ENCODE measurements at regions not wholly inside any gene's neighbourhood (a gene's known extent, or its start where the extent isn't known, plus 50 kb on each side); places are given as distances from the start of the nearest gene placed in this dataset.

DNA sequence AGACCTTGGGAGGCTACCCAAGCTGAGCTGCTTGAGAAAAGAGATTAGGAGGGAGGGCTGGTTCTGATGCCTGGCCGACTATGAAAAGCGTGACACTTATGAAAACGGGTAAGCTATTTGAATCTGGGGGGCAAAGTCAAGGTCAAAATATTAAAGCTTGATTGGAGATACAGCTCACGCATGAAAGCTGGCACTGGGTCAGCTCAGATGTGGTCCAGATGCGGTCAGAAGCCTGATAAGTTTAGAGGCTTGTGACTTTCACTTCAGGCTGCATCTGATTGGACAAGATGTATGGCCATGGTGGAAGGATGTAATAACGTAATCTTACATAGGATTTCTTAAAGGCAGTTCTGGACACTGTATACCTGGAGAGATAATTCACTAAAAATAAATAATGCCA lies 690.3 kb downstream of the NTRK3 start:
- Histone ChIP-seq H3K9me3 (ENCODE audit: control insufficient read depth in 2 of 2, insufficient read depth in 1 of 2, low read depth in 1 of 2, low read length in 1 of 2) (no peaks in the 10 kb centered on the region), H3K27me3 (ENCODE audit: control insufficient read depth in 3 of 3, insufficient read depth in 3 of 3, low read length in 3 of 3) (no peaks in the 10 kb centered on the region), H3K4me3 (ENCODE audit: low read depth in 1 of 3, low read length in 3 of 3) (no peak overlapping the region), H3K27ac (ENCODE audit: low read depth in 1 of 3, low read length in 2 of 3) (no peak overlapping the region), H3K36me3 (ENCODE audit: control insufficient read depth in 3 of 3, insufficient read depth in 2 of 3, low read depth in 1 of 3, low read length in 3 of 3) (no peaks in the 10 kb centered on the region), H3K4me1 (ENCODE audit: control insufficient read depth in 3 of 3, insufficient read depth in 2 of 3, low read depth in 1 of 3, low read length in 2 of 3) (no peaks in the 10 kb centered on the region)
- no peak for FAIRE-seq
- no peak for DNase-seq
- WGBS, 3 donors, result 63 to 80% (median 70%) methylated on average over 6 of the region's 6 CpGs

DNA sequence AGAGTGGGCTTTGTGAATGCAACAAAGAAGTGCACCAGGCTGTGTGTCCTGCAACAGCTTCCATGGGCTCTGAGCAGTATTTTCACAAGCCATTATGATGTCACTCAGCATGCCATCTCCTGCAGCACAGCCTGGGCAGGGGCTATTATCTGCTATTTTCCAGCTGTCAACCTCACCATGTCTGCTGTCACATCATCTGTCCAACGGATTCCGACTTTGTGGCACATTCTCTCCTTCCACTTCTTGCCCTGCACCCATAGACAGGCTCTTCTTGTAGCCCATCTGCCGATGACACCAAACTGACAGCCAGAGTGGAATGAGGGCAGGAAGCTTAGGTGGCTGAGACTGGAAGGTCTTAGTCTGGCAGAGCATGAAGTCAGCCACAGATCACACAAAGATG lies 691.9 kb downstream of the NTRK3 start:
- no peaks in the 10 kb centered on the region for H3K27me3 ChIP-seq (ENCODE audit: control insufficient read depth in 3 of 3, insufficient read depth in 3 of 3, low read length in 3 of 3)
- WGBS, 3 donors, result 73 to 83% (median 83%) methylated on average over 3 of the region's 3 CpGs
- no peaks in the 10 kb centered on the region for H3K9me3 ChIP-seq (ENCODE audit: control insufficient read depth in 2 of 2, insufficient read depth in 1 of 2, low read depth in 1 of 2, low read length in 1 of 2)
- H3K4me1 ChIP-seq (ENCODE audit: control insufficient read depth in 3 of 3, insufficient read depth in 2 of 3, low read depth in 1 of 3, low read length in 2 of 3), result no peaks in the 10 kb centered on the region
- DNase-seq (no peak), FAIRE-seq (no peak)
- H3K27ac ChIP-seq (ENCODE audit: low read depth in 1 of 3, low read length in 2 of 3), result no peak overlapping the region
- H3K4me3 ChIP-seq (ENCODE audit: low read depth in 1 of 3, low read length in 3 of 3), result no peak overlapping the region
- no peaks in the 10 kb centered on the region for H3K36me3 ChIP-seq (ENCODE audit: control insufficient read depth in 3 of 3, insufficient read depth in 2 of 3, low read depth in 1 of 3, low read length in 3 of 3)

DNA sequence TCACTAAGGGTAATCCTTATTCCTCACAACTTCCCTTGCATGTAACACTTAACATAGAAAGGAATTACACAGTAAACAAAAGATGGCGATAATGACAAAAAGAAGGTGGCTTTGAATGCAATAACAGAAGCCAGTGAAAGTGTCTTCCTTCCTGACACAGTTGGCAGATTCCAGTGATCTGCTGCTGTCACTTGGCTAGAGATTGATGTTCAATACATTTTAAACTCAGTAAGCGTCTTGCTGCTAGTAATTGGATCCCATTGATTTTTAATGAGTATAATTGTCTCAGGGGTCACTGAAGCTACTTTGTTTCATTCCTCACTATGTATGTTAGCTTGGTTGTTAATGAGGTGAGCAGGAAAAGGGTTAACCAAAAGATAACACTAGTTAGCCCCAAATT lies 692.7 kb downstream of the NTRK3 start:
- Histone ChIP-seq H3K36me3 (ENCODE audit: control insufficient read depth in 3 of 3, insufficient read depth in 2 of 3, low read depth in 1 of 3, low read length in 3 of 3) (no peaks in the 10 kb centered on the region), H3K9me3 (ENCODE audit: control insufficient read depth in 2 of 2, insufficient read depth in 1 of 2, low read depth in 1 of 2, low read length in 1 of 2) (no peaks in the 10 kb centered on the region), H3K4me1 (ENCODE audit: control insufficient read depth in 3 of 3, insufficient read depth in 2 of 3, low read depth in 1 of 3, low read length in 2 of 3) (no peaks in the 10 kb centered on the region), H3K27ac (ENCODE audit: low read depth in 1 of 3, low read length in 2 of 3) (no peak overlapping the region), H3K27me3 (ENCODE audit: control insufficient read depth in 3 of 3, insufficient read depth in 3 of 3, low read length in 3 of 3) (no peaks in the 10 kb centered on the region), H3K4me3 (ENCODE audit: low read depth in 1 of 3, low read length in 3 of 3) (no peak overlapping the region)
- DNase-seq (no peak), FAIRE-seq (no peak)
- WGBS, 3 donors, result 48 to 62% (median 58%) methylated on average over 2 of the region's 2 CpGs

GRCh38 chr15:87562203-87562602 lies 694.3 kb downstream of the NTRK3 start:
- WGBS, 3 donors, result 71 to 80% (median 75%) methylated on average over 4 of the region's 4 CpGs
- FAIRE-seq, result no peak

DNA sequence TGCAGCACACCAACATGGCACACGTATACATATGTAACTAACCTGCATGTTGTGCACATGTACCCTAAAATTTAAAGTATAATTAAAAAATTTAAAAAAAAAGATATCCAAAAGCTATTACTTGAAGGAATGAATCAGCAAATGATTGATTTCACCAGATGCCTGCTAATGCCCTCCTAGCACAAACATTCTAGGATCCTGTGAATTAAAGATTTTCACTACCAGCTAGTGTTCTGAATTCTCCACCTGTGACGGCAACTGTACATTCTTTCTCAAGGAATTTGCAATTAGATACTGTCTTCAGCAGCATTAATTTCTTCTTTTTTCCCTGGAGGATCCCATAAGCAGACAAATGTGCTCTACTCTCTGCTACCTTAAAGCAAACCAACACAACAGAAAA lies 694.9 kb downstream of the NTRK3 start:
- Histone ChIP-seq H3K9me3 (ENCODE audit: control insufficient read depth in 2 of 2, insufficient read depth in 1 of 2, low read depth in 1 of 2, low read length in 1 of 2) (no peaks in the 10 kb centered on the region), H3K4me3 (ENCODE audit: low read depth in 1 of 3, low read length in 3 of 3) (no peak overlapping the region), H3K4me1 (ENCODE audit: control insufficient read depth in 3 of 3, insufficient read depth in 2 of 3, low read depth in 1 of 3, low read length in 2 of 3) (no peaks in the 10 kb centered on the region), H3K36me3 (ENCODE audit: control insufficient read depth in 3 of 3, insufficient read depth in 2 of 3, low read depth in 1 of 3, low read length in 3 of 3) (no peaks in the 10 kb centered on the region), H3K27me3 (ENCODE audit: control insufficient read depth in 3 of 3, insufficient read depth in 3 of 3, low read length in 3 of 3) (no peaks in the 10 kb centered on the region), H3K27ac (ENCODE audit: low read depth in 1 of 3, low read length in 2 of 3) (no peak overlapping the region)
- DNase-seq, result no peak
- no peak for FAIRE-seq
- 91 to 95% (median 94%) methylated on average over 2 of the region's 2 CpGs for WGBS, 3 donors

More at GRCh38 chr15:87562203-87562602, 694.3 kb downstream of the NTRK3 start:
- H3K36me3 ChIP-seq (ENCODE audit: control insufficient read depth in 3 of 3, insufficient read depth in 2 of 3, low read depth in 1 of 3, low read length in 3 of 3), result no peaks in the 10 kb centered on the region
- H3K27me3 ChIP-seq (ENCODE audit: control insufficient read depth in 3 of 3, insufficient read depth in 3 of 3, low read length in 3 of 3), result no peaks in the 10 kb centered on the region
- H3K9me3 ChIP-seq (ENCODE audit: control insufficient read depth in 2 of 2, insufficient read depth in 1 of 2, low read depth in 1 of 2, low read length in 1 of 2), result no peaks in the 10 kb centered on the region
- no peak for DNase-seq
- H3K27ac ChIP-seq (ENCODE audit: low read depth in 1 of 3, low read length in 2 of 3), result no peak overlapping the region
- H3K4me3 ChIP-seq (ENCODE audit: low read depth in 1 of 3, low read length in 3 of 3), result no peak overlapping the region
- no peaks in the 10 kb centered on the region for H3K4me1 ChIP-seq (ENCODE audit: control insufficient read depth in 3 of 3, insufficient read depth in 2 of 3, low read depth in 1 of 3, low read length in 2 of 3)

GRCh38 chr15:87557881-87558280 lies 698.7 kb downstream of the NTRK3 start:
- H3K36me3 ChIP-seq (ENCODE audit: control insufficient read depth in 3 of 3, insufficient read depth in 2 of 3, low read depth in 1 of 3, low read length in 3 of 3), result no peaks in the 10 kb centered on the region
- WGBS, 3 donors, result 8 to 35% (median 32%) methylated on average over 1 of the region's 1 CpG
- DNase-seq, result no peak
- H3K27ac ChIP-seq (ENCODE audit: low read depth in 1 of 3, low read length in 2 of 3), result no peak overlapping the region
- no peak overlapping the region for H3K4me3 ChIP-seq (ENCODE audit: low read depth in 1 of 3, low read length in 3 of 3)
- FAIRE-seq, result no peak
- H3K4me1 ChIP-seq (ENCODE audit: control insufficient read depth in 3 of 3, insufficient read depth in 2 of 3, low read depth in 1 of 3, low read length in 2 of 3), result no peaks in the 10 kb centered on the region
- H3K9me3 ChIP-seq (ENCODE audit: control insufficient read depth in 2 of 2, insufficient read depth in 1 of 2, low read depth in 1 of 2, low read length in 1 of 2), result no peaks in the 10 kb centered on the region
- H3K27me3 ChIP-seq (ENCODE audit: control insufficient read depth in 3 of 3, insufficient read depth in 3 of 3, low read length in 3 of 3), result no peaks in the 10 kb centered on the region

- no peak for FAIRE-seq
- no peaks in the 10 kb centered on the region for H3K9me3 ChIP-seq (ENCODE audit: control insufficient read depth in 2 of 2, insufficient read depth in 1 of 2, low read depth in 1 of 2, low read length in 1 of 2)
- H3K27me3 ChIP-seq (ENCODE audit: control insufficient read depth in 3 of 3, insufficient read depth in 3 of 3, low read length in 3 of 3), result no peaks in the 10 kb centered on the region
- no peak overlapping the region for H3K27ac ChIP-seq (ENCODE audit: low read depth in 1 of 3, low read length in 2 of 3)
- H3K36me3 ChIP-seq (ENCODE audit: control insufficient read depth in 3 of 3, insufficient read depth in 2 of 3, low read depth in 1 of 3, low read length in 3 of 3), result no peaks in the 10 kb centered on the region
- DNase-seq, result no peak
- H3K4me1 ChIP-seq (ENCODE audit: control insufficient read depth in 3 of 3, insufficient read depth in 2 of 3, low read depth in 1 of 3, low read length in 2 of 3), result no peaks in the 10 kb centered on the region
- no peak overlapping the region for H3K4me3 ChIP-seq (ENCODE audit: low read depth in 1 of 3, low read length in 3 of 3)
Observed at GRCh38 chr15:87556886-87557285, 699.7 kb downstream of the NTRK3 start.

- H3K4me3 ChIP-seq (ENCODE audit: low read depth in 1 of 3, low read length in 3 of 3), result no peak overlapping the region
- no peaks in the 10 kb centered on the region for H3K4me1 ChIP-seq (ENCODE audit: control insufficient read depth in 3 of 3, insufficient read depth in 2 of 3, low read depth in 1 of 3, low read length in 2 of 3)
- H3K27ac ChIP-seq (ENCODE audit: low read depth in 1 of 3, low read length in 2 of 3), result no peak overlapping the region
- WGBS, 3 donors, result 77 to 84% (median 80%) methylated on average over 6 of the region's 6 CpGs
- H3K9me3 ChIP-seq (ENCODE audit: control insufficient read depth in 2 of 2, insufficient read depth in 1 of 2, low read depth in 1 of 2, low read length in 1 of 2), result no peaks in the 10 kb centered on the region
- DNase-seq (no peak), FAIRE-seq (no peak)
- no peaks in the 10 kb centered on the region for H3K27me3 ChIP-seq (ENCODE audit: control insufficient read depth in 3 of 3, insufficient read depth in 3 of 3, low read length in 3 of 3)
- no peaks in the 10 kb centered on the region for H3K36me3 ChIP-seq (ENCODE audit: control insufficient read depth in 3 of 3, insufficient read depth in 2 of 3, low read depth in 1 of 3, low read length in 3 of 3)
Observed at GRCh38 chr15:87549860-87550259, 706.7 kb downstream of the NTRK3 start.

DNA sequence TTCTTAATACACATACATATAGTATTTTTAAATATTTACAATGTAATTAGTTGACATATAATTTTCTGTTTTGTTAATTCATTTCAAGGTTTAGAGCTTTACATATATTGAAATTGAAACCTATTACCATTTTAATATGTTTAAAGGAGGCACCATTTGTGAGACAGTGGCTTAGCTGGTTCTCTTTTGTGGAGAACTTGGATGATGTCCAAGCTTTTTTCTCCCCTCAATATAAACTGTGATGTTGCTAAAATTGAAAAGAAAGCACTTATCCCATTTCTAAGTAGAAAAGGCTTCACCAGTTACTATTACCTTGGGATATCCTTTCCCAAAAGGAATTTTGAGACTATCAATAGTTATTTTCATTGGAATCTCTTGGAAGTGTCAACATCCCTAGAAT lies 707.2 kb downstream of the NTRK3 start:
- Histone ChIP-seq H3K4me3 (ENCODE audit: low read depth in 1 of 3, low read length in 3 of 3) (no peak overlapping the region), H3K27ac (ENCODE audit: low read depth in 1 of 3, low read length in 2 of 3) (no peak overlapping the region), H3K4me1 (ENCODE audit: control insufficient read depth in 3 of 3, insufficient read depth in 2 of 3, low read depth in 1 of 3, low read length in 2 of 3) (no peaks in the 10 kb centered on the region), H3K27me3 (ENCODE audit: control insufficient read depth in 3 of 3, insufficient read depth in 3 of 3, low read length in 3 of 3) (no peaks in the 10 kb centered on the region), H3K9me3 (ENCODE audit: control insufficient read depth in 2 of 2, insufficient read depth in 1 of 2, low read depth in 1 of 2, low read length in 1 of 2) (no peaks in the 10 kb centered on the region), H3K36me3 (ENCODE audit: control insufficient read depth in 3 of 3, insufficient read depth in 2 of 3, low read depth in 1 of 3, low read length in 3 of 3) (no peaks in the 10 kb centered on the region)
- FAIRE-seq (no peak), DNase-seq (no peak)
